Gastrocnemius medialis (tissue), 4 donors: ENCODE measurements at regions not wholly inside any gene's neighbourhood (a gene's known extent, or its start where the extent isn't known, plus 50 kb on each side); places are given as distances from the start of the nearest gene placed in this dataset.

Experiments used
- ATAC-seq, 2 donors: fragments of 150-250 bp; one replicate each; pipeline ENCODE4 v1.9.1; 2016
- DNase-seq, 2 donors: peaks; one replicate each; pipeline ENCODE4 v3.0.0-alpha.2; 2019
- H3K27ac ChIP-seq, 4 donors: fragments of 200-600 bp; sonication (generic); 1 replicate in 1 of 4; 2 replicates in 3 of 4; pipeline ENCODE4 v1.5.1; 2016 to 2018; ENCODE audit warnings: mild to moderate bottlenecking in 2 of 4, moderate library complexity in 1 of 4
- H3K27me3 ChIP-seq, 3 donors: fragments of 200-600 bp; sonication (generic) in 2 of 3; 1 replicate in 1 of 3; 2 replicates in 2 of 3; pipeline versions ENCODE4 v1.5.1 to v1.6.0; 2016 to 2019; ENCODE audit warnings: mild to moderate bottlenecking in 1 of 3, moderate library complexity in 1 of 3
- H3K36me3 ChIP-seq, 2 donors: fragments of 200-600 bp; sonication (generic) in 1 of 2; one replicate each; pipeline ENCODE4 v1.5.1; 2017 to 2018
- H3K4me1 ChIP-seq, 2 donors: fragments of 200-600 bp; sonication (generic) in 1 of 2; one replicate each; pipeline ENCODE4 v1.5.1; 2016 to 2017; ENCODE audit warnings: mild to moderate bottlenecking in 2 of 2
- H3K4me3 ChIP-seq, 4 donors: fragments of 200-600 bp; sonication (generic) in 3 of 4; 1 replicate in 1 of 4; 2 replicates in 3 of 4; pipeline ENCODE4 v1.5.1; 2016 to 2019; ENCODE audit warnings: mild to moderate bottlenecking in 2 of 4
- H3K9me3 ChIP-seq, 3 donors: fragments of 200-600 bp; sonication (generic) in 2 of 3; 1 replicate in 1 of 3; 2 replicates in 2 of 3; pipeline ENCODE4 v1.5.1; 2016 to 2019
- CTCF ChIP-seq, 5 experiments: fragments of 450-650 bp in 3 of 5; fragments of 200-600 bp in 2 of 5; sonication (generic) in 2 of 5; IDR thresholded peaks in 4 of 5; conservative IDR thresholded peaks in 1 of 5; 1 replicate in 4 of 5; 2 replicates in 1 of 5; pipeline ENCODE4 v1.5.1; 2016 to 2019; ENCODE audit warnings: antibody characterized with exemption in 5 of 5, mild to moderate bottlenecking in 3 of 5, moderate library complexity in 3 of 5
- POLR2A ChIP-seq, 2 donors: fragments of 450-650 bp; IDR thresholded peaks; one replicate each; pipeline ENCODE4 v1.6.1; 2017; ENCODE audit warnings: antibody characterized with exemption in 2 of 2, mild to moderate bottlenecking in 2 of 2, moderate library complexity in 2 of 2
- in situ Hi-C, 4 donors: fragments of 200-750 bp; cut with MboI; loops; one replicate each; pipeline versions ENCODE4 v1.15.0 to v1.8.0; 2017; ENCODE audit warnings: low sequenced_read_pairs in 4 of 4
- intact Hi-C: fragments of 100-400 bp; cut with DNase I; formaldehyde crosslinking; loops from one replicate; pipeline ENCODE4 v1.15.1; 2023; ENCODE audit warnings: low total_unique reads

- DNase-seq (no peak), ATAC-seq (no peak)
- peaks cover 0 to 5% (median 3%) of the 10 kb centered on the region in 3 donors for H3K27me3 ChIP-seq
- no peak overlapping the region for H3K27ac ChIP-seq
- no peaks in the 10 kb centered on the region for H3K4me1 ChIP-seq
- no peak overlapping the region for H3K4me3 ChIP-seq
- no peak for TF ChIP-seq POLR2A (IDR thresholded peaks at IDR 0.05)
- no peak for TF ChIP-seq CTCF (IDR thresholded peaks at IDR 0.05 in 4 of 5, conservative IDR thresholded peaks at IDR 0.05 in 1 of 5)
- H3K36me3 ChIP-seq: no peaks in the 10 kb centered on the region
- in situ Hi-C loops (no loop called here), intact Hi-C loops (no loop called here)
- H3K9me3 ChIP-seq: no peaks in the 10 kb centered on the region
Observed at GRCh38 chr9:135034106-135034505, 53.4 kb upstream of the OLFM1 start.

GRCh38 chr9:135035781-135036760 is 51.4 kb upstream of the OLFM1 start:
- no peak overlapping the region for H3K4me3 ChIP-seq
- no peak overlapping the region for H3K27ac ChIP-seq
- TF ChIP-seq POLR2A (IDR thresholded peaks at IDR 0.05): no peak
- intact Hi-C loops (no loop called here), in situ Hi-C loops (no loop called here)
- DNase-seq (no peak), ATAC-seq (no peak)
- H3K27me3 ChIP-seq: peaks cover 0 to 10% (median 3%) of the 10 kb centered on the region in 3 donors
- H3K36me3 ChIP-seq: no peaks in the 10 kb centered on the region
- H3K4me1 ChIP-seq: no peaks in the 10 kb centered on the region
- no peaks in the 10 kb centered on the region for H3K9me3 ChIP-seq

GRCh38 chr9:135036861-135037465 is 50.5 kb upstream of the OLFM1 start:
- DNase-seq (no peak), ATAC-seq (no peak)
- no peaks in the 10 kb centered on the region for H3K9me3 ChIP-seq
- intact Hi-C loops: no loop called here
- in situ Hi-C loops: no loop called here
- H3K36me3 ChIP-seq: no peaks in the 10 kb centered on the region
- H3K4me3 ChIP-seq: no peak overlapping the region
- H3K27me3 ChIP-seq: peaks cover 0 to 13% (median 3%) of the 10 kb centered on the region in 3 donors
- no peaks in the 10 kb centered on the region for H3K4me1 ChIP-seq
- H3K27ac ChIP-seq: no peak overlapping the region
- TF ChIP-seq POLR2A (IDR thresholded peaks at IDR 0.05) (no peak), CTCF (IDR thresholded peaks at IDR 0.05 in 4 of 5, conservative IDR thresholded peaks at IDR 0.05 in 1 of 5) (no peak)

- Histone ChIP-seq H3K4me1 (no peaks in the 10 kb centered on the region), H3K9me3 (no peaks in the 10 kb centered on the region), H3K27ac (no peak overlapping the region), H3K36me3 (no peaks in the 10 kb centered on the region), H3K4me3 (no peak overlapping the region), H3K27me3 (peaks cover 0 to 17% (median 6%) of the 10 kb centered on the region in 3 donors)
- TF ChIP-seq POLR2A (IDR thresholded peaks at IDR 0.05) (no peak), CTCF (IDR thresholded peaks at IDR 0.05 in 4 of 5, conservative IDR thresholded peaks at IDR 0.05 in 1 of 5) (no peak)
- DNase-seq (no peak), ATAC-seq (no peak)
- intact Hi-C loops (no loop called here), in situ Hi-C loops (no loop called here)
Observed at GRCh38 chr9:135037521-135038250, 49.8 kb upstream of the OLFM1 start.
